ENCODE measurements at regions not wholly inside any gene's neighbourhood (a gene's known extent, or its start where the extent isn't known, plus 50 kb on each side); places are given as distances from the start of the nearest gene placed in this dataset.

- no peak for TF ChIP-seq POLR2AphosphoS5 (IDR thresholded peaks at IDR 0.05)
- no peak for TF ChIP-seq CTCF (IDR thresholded peaks at IDR 0.05)
- no peak for TF ChIP-seq POLR2A (IDR thresholded peaks at IDR 0.05)
- no peak for TF ChIP-seq EP300 (IDR thresholded peaks at IDR 0.05)
Observed at GRCh38 chr14:98369344-98369743, 902.7 kb downstream of the BCL11B start.
